IgD-negative memory B cell (primary cell): ENCODE measurements at regions not wholly inside any gene's neighbourhood (a gene's known extent, or its start where the extent isn't known, plus 50 kb on each side); places are given as distances from the start of the nearest gene placed in this dataset.
"Not testable (repeated sequence)": the region's sequence is repeated elsewhere in the genome, so short reads cannot be mapped to it uniquely, and the experiment has no call there.

Source experiments
- H3K27ac Mint-ChIP-seq, 3 donors: one replicate each; pipeline ENCODE4 v1.8.0; 2020 to 2022; ENCODE audit warnings: mild to moderate bottlenecking in 3 of 3, mixed read lengths in 3 of 3, moderate library complexity in 1 of 3
- H3K27me3 Mint-ChIP-seq: one replicate; pipeline ENCODE4 v1.8.0; 2021; ENCODE audit warnings: mixed read lengths
- H3K36me3 Mint-ChIP-seq: one replicate; pipeline ENCODE4 v1.8.0; 2020; ENCODE audit warnings: mild to moderate bottlenecking, mixed read lengths
- H3K4me1 Mint-ChIP-seq, 3 donors: one replicate each; pipeline ENCODE4 v1.8.0; 2020 to 2022; ENCODE audit warnings: mixed read lengths in 3 of 3, mild to moderate bottlenecking in 1 of 3
- H3K4me3 Mint-ChIP-seq, 4 donors: one replicate each; pipeline ENCODE4 v1.8.0; 2020 to 2022; ENCODE audit warnings: mild to moderate bottlenecking in 4 of 4, mixed read lengths in 4 of 4, moderate library complexity in 3 of 4
- H3K9me3 Mint-ChIP-seq, 3 donors: one replicate each; pipeline ENCODE4 v1.8.0; 2020 to 2021; ENCODE audit warnings: mixed read lengths in 3 of 3, mild to moderate bottlenecking in 1 of 3

GRCh38 chr12:114815026-114815795, 131.2 kb upstream of the TBX3 start:
- peaks cover 0 to 7% (median 1%) of the 10 kb centered on the region in 3 donors for H3K9me3 Mint-ChIP-seq
- peaks cover 0 to 5% (median 0%) of the 10 kb centered on the region in 3 donors for H3K4me1 Mint-ChIP-seq
- H3K4me3 Mint-ChIP-seq = no peak overlapping the region
- no peaks in the 10 kb centered on the region for H3K36me3 Mint-ChIP-seq
- H3K27me3 Mint-ChIP-seq = no peaks in the 10 kb centered on the region
- H3K27ac Mint-ChIP-seq = no peak overlapping the region

DNA sequence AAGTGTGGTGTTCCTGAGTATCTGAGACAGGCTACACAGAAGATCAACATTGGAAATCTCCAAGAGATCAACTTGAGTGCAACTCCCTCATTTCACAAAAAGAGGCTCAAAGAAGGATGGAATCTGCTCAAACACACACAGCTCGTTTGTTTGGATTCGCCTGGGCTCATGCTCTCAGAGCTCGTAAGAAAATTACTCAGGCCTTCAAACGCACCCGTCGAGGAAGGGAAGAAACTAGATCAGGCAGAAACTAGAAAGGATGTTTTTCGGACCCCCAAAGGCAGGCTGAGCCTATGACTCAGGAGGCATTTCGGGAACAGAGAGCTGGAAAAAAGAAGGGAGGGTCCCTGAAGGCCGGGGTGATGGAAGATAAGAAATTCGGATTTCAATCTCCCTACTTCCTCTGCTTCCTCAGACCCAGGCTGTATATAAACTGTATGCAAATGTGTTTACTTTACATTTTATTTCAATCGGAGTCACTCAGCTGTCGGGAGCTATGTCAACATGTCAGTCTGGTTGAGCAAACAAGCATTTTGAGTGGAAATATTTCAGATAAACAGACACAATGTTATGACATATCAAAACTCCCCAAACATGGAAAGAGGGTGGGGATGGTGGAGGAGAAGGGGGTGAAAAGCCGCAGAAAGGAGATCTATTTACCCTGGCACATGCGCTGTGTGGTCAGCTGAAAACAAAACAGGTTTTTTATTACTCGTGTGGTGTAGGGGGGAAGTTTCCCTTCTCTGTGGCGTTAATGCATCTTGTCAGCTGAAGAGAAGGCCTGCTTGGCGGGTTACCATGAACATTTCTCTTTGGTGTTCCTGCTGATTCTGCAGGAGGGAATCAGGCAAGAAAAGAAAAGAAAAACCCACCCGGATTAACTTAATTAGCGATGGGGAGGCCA, 129.1 kb upstream of the TBX3 start:
- Mint-ChIP-seq H3K9me3 (peaks cover 1 to 5% (median 4%) of the 10 kb centered on the region in 3 donors), H3K27ac (no peak overlapping the region), H3K4me3 (no peak overlapping the region), H3K4me1 (peaks cover 0 to 5% (median 0%) of the 10 kb centered on the region in 3 donors), H3K27me3 (no peaks in the 10 kb centered on the region), H3K36me3 (no peaks in the 10 kb centered on the region)

DNA sequence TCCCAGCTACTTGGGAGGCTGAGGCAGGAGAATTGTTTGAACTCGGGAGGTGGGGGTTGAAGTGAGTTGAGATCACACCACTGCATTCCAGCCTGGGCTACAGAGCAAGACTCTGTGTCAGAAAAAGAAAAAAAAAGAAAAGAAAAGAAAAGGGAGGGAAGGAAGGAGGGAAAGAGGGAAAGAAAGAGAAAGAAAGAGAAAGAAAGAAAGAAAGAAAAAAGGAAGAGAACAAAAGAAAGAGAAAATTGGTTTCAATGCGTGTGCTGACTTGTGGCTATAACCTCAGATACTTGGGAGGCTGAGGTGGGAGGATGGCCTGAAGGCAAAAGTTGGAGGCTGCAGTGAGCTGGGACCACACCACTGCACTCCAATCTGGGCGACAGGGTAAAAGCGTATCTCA, 128.4 kb upstream of the TBX3 start:
- H3K36me3 Mint-ChIP-seq = no peaks in the 10 kb centered on the region
- H3K4me3 Mint-ChIP-seq = peak overlapping the region in 1 of 4 donors; percentile 14
- no peak overlapping the region for H3K27ac Mint-ChIP-seq
- H3K4me1 Mint-ChIP-seq = peaks cover 0 to 5% (median 0%) of the 10 kb centered on the region in 3 donors
- peaks cover 1 to 4% (median 4%) of the 10 kb centered on the region in 3 donors for H3K9me3 Mint-ChIP-seq
- H3K27me3 Mint-ChIP-seq = no peaks in the 10 kb centered on the region

DNA sequence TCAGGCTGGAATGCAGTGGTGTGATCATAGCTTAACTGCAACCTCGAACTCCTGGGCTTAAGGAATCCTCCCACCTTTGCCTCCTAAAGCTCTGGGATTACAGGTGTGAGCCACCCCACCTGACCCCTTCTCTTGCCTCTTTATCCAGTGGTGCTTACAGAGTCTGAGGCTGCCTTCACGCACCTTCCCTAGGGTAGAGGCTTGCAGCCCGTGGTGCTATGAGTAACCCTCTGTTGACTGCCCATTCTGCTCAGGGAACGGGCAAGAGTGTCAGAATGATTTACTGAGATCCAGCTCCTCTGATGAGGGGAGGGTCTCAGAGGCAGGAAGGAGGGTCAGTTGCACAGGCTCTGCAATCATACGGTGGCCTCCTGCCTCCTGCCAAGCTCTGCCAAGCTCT, 125.1 kb upstream of the TBX3 start:
- no peaks in the 10 kb centered on the region for H3K27me3 Mint-ChIP-seq

DNA sequence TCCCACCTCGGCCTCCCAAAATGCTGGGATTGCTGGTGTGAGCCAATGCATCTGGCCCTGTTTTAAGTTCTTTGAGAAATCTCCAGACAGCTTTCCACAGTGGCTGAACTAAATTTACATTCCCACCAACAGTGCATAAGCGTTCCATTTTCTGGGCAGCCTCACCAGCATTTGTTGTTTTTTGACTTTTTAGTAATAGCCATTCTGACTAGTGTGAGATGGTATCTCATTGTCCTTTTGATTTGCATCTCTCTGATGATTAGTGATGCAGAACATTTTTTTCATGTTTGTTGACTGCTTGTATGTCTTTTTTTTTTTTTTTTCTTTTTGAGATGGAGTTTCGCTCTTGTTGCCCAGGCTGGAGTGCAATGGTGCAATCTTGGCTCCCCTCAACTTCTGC, 117.4 kb upstream of the TBX3 start:
- H3K4me1 Mint-ChIP-seq, H3K36me3 Mint-ChIP-seq, H3K9me3 Mint-ChIP-seq, H3K27me3 Mint-ChIP-seq, H3K27ac Mint-ChIP-seq, H3K4me3 Mint-ChIP-seq: not testable (repeated sequence)

More for the DNA sequence above, 125.1 kb upstream of the TBX3 start:
- Mint-ChIP-seq H3K9me3 (peaks cover 4 to 9% (median 5%) of the 10 kb centered on the region in 3 donors), H3K36me3 (no peaks in the 10 kb centered on the region), H3K4me1 (peaks cover 0 to 5% (median 0%) of the 10 kb centered on the region in 3 donors), H3K4me3 (no peak overlapping the region), H3K27ac (no peak overlapping the region)

DNA sequence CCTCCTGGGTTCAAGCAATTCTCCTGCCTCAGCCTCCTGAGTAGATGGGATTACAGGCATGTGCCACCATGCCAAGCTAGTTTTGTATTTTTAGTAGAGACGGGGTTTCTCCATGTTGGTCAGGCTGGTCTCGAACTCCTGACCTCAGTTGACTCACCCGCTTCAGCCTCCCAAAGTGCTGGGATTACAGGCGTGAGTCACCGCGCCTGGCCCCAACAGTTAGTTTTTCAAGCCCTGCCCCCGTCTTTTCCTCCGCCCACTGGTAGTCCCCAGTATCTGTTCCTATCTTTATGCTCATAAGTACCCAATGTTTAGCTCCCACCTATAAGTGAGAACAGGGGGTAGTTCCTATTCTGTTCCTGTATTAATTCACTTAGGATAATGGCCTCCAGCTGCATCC, 116.6 kb upstream of the TBX3 start:
- not testable (repeated sequence) for H3K4me3 Mint-ChIP-seq, H3K27me3 Mint-ChIP-seq, H3K9me3 Mint-ChIP-seq, H3K4me1 Mint-ChIP-seq, H3K36me3 Mint-ChIP-seq
- peak overlapping the region in 1 of 3 donors; percentile 44 for H3K27ac Mint-ChIP-seq

DNA sequence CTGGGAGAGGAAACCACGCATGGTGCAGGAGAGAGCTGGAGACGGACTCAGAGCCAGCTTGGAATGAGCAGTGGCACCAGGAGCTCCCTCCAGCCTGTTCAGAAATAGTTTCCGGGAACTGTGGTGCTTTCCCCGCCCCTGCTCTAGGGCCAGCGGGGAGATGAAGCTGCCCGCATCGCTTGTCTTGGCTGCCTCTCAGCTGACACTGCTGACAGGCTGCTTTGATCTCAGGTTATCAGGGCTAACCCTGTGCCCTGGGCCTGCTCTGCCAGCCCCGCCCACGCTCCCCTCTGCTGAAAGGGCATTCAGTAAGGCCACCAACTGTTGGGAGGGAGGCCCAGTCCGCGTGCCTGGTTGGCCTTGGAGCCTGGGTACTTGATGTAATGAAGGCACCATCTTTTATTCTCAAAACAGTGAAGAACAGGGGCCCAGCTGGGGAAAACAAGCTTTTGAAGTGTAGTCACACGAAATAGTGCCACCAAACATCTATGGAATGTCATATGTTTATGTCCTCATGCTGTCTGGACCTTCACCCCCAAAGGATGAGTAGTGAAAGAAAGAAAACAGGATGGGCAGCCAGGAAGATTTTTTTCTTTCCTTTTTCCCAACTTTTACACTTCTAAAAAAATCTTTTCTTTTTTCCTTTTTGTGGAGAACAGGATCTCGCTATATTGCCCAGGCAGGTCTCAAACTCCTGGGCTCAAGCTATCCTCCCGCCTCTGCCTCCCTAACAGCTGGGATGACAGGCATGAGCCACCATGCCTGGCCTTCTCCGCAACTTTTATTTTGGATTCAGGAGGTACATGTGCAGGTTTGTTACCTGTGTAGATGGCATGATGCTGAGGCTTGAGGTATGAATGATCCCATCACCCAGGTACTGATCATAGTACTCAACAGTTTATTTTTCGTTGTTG, 115.9 kb upstream of the TBX3 start:
- H3K27ac Mint-ChIP-seq = no peak overlapping the region
- H3K9me3 Mint-ChIP-seq = peaks cover 0 to 6% (median 3%) of the 10 kb centered on the region in 3 donors
- H3K27me3 Mint-ChIP-seq = no peaks in the 10 kb centered on the region

DNA sequence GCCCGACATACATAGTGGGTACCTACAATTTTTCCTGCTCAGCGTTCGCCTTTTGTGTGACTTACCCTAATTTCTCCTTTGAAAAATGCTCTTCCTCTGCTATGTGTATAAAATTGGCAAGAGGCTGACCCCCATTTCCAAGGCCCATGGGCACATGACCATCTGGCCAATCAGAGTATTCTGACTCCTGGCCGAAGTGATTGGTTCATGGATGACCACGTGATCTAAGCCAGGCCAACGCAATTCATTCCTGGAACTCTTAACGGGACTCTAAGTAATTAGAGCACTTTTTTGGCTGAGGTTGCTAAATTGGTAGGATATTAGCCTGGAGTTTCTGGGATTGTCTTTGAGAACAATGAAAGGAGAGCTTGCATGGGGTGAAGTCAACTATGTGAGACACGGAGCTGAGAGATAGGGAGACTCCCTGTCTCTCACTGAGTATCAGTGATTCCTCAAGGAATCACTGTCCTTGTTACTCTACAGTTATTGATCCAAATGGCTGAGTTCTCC, 110.1 kb upstream of the TBX3 start:
- Mint-ChIP-seq H3K36me3 (no peaks in the 10 kb centered on the region), H3K4me1 (no peaks in the 10 kb centered on the region), H3K4me3 (no peak overlapping the region), H3K27ac (no peak overlapping the region), H3K9me3 (peaks cover 0 to 7% (median 0%) of the 10 kb centered on the region in 3 donors), H3K27me3 (no peaks in the 10 kb centered on the region)

More for the DNA sequence above, 115.9 kb upstream of the TBX3 start:
- Mint-ChIP-seq H3K4me3 (no peak overlapping the region), H3K36me3 (no peaks in the 10 kb centered on the region), H3K4me1 (no peaks in the 10 kb centered on the region)

DNA sequence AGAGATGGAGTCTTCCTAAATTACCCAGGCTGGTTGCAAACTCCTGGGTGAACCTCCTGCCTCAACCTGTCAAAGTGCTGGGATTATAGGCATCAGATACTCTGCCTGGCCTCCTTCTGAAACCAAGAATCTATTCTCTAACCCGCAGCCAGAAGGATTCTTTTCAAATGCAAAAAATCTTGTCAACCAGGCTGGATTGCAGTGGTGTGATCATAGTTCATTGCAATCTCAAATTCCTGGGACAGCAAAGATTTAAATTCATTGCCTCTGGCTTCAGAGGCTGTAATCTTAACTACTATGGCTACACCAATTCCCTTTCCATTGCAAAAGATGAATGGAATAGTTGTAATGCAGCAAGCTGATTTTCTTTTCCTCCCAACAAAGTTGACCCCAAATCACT, 106.3 kb upstream of the TBX3 start:
- Mint-ChIP-seq H3K27me3 (no peaks in the 10 kb centered on the region), H3K36me3 (peaks cover 1% of the 10 kb centered on the region), H3K27ac (no peak overlapping the region), H3K4me3 (no peak overlapping the region), H3K4me1 (no peaks in the 10 kb centered on the region), H3K9me3 (peaks cover 0 to 3% (median 2%) of the 10 kb centered on the region in 3 donors)

- H3K36me3 Mint-ChIP-seq = peaks cover 1% of the 10 kb centered on the region
- H3K4me3 Mint-ChIP-seq = no peak overlapping the region
- H3K27ac Mint-ChIP-seq = no peak overlapping the region
- no peaks in the 10 kb centered on the region for H3K27me3 Mint-ChIP-seq
- H3K4me1 Mint-ChIP-seq = no peaks in the 10 kb centered on the region
- H3K9me3 Mint-ChIP-seq = peaks cover 0 to 3% (median 2%) of the 10 kb centered on the region in 3 donors
Observed at GRCh38 chr12:114789821-114790220, 105.8 kb upstream of the TBX3 start.

DNA sequence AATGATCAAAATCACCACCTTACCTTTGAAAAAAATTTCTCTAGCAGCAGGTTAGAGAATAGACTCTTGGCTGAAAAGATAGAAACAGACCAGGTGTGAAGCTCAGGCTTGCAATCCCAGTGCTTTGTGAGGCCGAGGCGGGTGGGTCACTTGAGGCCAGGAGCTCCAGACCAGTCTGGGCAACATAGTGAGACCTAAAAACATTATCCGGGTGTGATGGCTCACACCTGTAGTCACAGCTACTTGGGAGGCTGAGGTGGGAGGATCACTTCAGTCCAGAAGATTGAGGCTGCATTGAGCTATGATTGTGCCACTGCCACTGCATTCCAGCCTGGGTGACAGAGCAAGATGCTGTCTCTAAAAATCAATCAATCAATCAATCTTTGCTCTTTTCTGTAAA, 105.3 kb upstream of the TBX3 start:
- H3K36me3 Mint-ChIP-seq = peaks cover 1% of the 10 kb centered on the region
- no peaks in the 10 kb centered on the region for H3K4me1 Mint-ChIP-seq
- H3K4me3 Mint-ChIP-seq = no peak overlapping the region
- H3K27me3 Mint-ChIP-seq = no peaks in the 10 kb centered on the region
- no peak overlapping the region for H3K27ac Mint-ChIP-seq
- H3K9me3 Mint-ChIP-seq = peaks cover 0 to 3% (median 2%) of the 10 kb centered on the region in 3 donors

GRCh38 chr12:114784526-114784925, 100.6 kb upstream of the TBX3 start:
- H3K4me3 Mint-ChIP-seq = no peak overlapping the region
- H3K36me3 Mint-ChIP-seq = peaks cover 1% of the 10 kb centered on the region
- H3K9me3 Mint-ChIP-seq = peaks cover 0 to 2% (median 2%) of the 10 kb centered on the region in 3 donors
- no peaks in the 10 kb centered on the region for H3K4me1 Mint-ChIP-seq
- no peaks in the 10 kb centered on the region for H3K27me3 Mint-ChIP-seq
- no peak overlapping the region for H3K27ac Mint-ChIP-seq

GRCh38 chr12:114783089-114783618, 99.2 kb upstream of the TBX3 start:
- peaks cover 0 to 2% (median 0%) of the 10 kb centered on the region in 3 donors for H3K9me3 Mint-ChIP-seq
- H3K4me3 Mint-ChIP-seq = no peak overlapping the region
- no peaks in the 10 kb centered on the region for H3K27me3 Mint-ChIP-seq
- H3K27ac Mint-ChIP-seq = no peak overlapping the region
- no peaks in the 10 kb centered on the region for H3K4me1 Mint-ChIP-seq
- H3K36me3 Mint-ChIP-seq = peaks cover 1% of the 10 kb centered on the region

GRCh38 chr12:114780746-114781399, 96.9 kb upstream of the TBX3 start:
- Mint-ChIP-seq H3K36me3 (no peaks in the 10 kb centered on the region), H3K4me3 (no peak overlapping the region), H3K27me3 (peaks cover 1% of the 10 kb centered on the region), H3K4me1 (no peaks in the 10 kb centered on the region), H3K27ac (no peak overlapping the region), H3K9me3 (peaks cover 0 to 2% (median 0%) of the 10 kb centered on the region in 3 donors)
